Endodermal cell (in vitro differentiated cells): ENCODE measurements at regions not wholly inside any gene's neighbourhood (a gene's known extent, or its start where the extent isn't known, plus 50 kb on each side); places are given as distances from the start of the nearest gene placed in this dataset.

ENCODE experiments used
- DNase-seq: peaks from one replicate; pipeline ENCODE4 v3.0.0-alpha.2; 2017
- H3K27ac ChIP-seq: 2 replicates; pipeline ENCODE4 v1.5.1; 2013; ENCODE audit warnings: mild to moderate bottlenecking, low read depth, low read length, moderate library complexity
- H3K27me3 ChIP-seq: 2 replicates; pipeline ENCODE4 v1.6.1; 2013; ENCODE audit warnings: mild to moderate bottlenecking, low read length, moderate library complexity; ENCODE audit not compliant: insufficient read depth, control insufficient read depth, poor library complexity, severe bottlenecking
- H3K36me3 ChIP-seq: 2 replicates; pipeline ENCODE4 v1.7.0; 2013; ENCODE audit warnings: mild to moderate bottlenecking, low read length, moderate library complexity; ENCODE audit not compliant: control insufficient read depth, insufficient read depth
- H3K4me1 ChIP-seq: one replicate; pipeline ENCODE4 v1.7.0; 2013; ENCODE audit warnings: low read length; ENCODE audit not compliant: control insufficient read depth, insufficient read depth
- H3K4me3 ChIP-seq: 2 replicates; pipeline ENCODE4 v1.5.1; 2013; ENCODE audit warnings: mild to moderate bottlenecking, low read length, moderate library complexity
- H3K9ac ChIP-seq: 2 replicates; pipeline ENCODE4 v1.6.1; 2013; ENCODE audit warnings: mild to moderate bottlenecking, low read length, moderate library complexity; ENCODE audit not compliant: poor library complexity, severe bottlenecking; ENCODE audit errors: extremely low read depth
- H3K9me3 ChIP-seq: 2 replicates; pipeline ENCODE4 v1.6.1; 2013; ENCODE audit warnings: mild to moderate bottlenecking, low read length, moderate library complexity; ENCODE audit not compliant: control insufficient read depth
- H3K27ac Mint-ChIP-seq: 2 replicates; pipeline ENCODE4 v1.8.0; 2020; ENCODE audit warnings: mixed read lengths
- H3K27me3 Mint-ChIP-seq: 2 replicates; pipeline ENCODE4 v1.8.0; 2021; ENCODE audit warnings: mild to moderate bottlenecking, mixed read lengths; ENCODE audit not compliant: insufficient read depth
- H3K36me3 Mint-ChIP-seq: 2 replicates; pipeline ENCODE4 v1.8.0; 2020; ENCODE audit warnings: low read depth, mixed read lengths
- H3K4me1 Mint-ChIP-seq: 2 replicates; pipeline ENCODE4 v1.8.0; 2020; ENCODE audit warnings: mixed read lengths
- H3K4me3 Mint-ChIP-seq: 2 replicates; pipeline ENCODE4 v1.8.0; 2020; ENCODE audit warnings: mild to moderate bottlenecking, moderate library complexity, mixed read lengths
- H3K9me3 Mint-ChIP-seq: 2 replicates; pipeline ENCODE4 v1.8.0; 2020; ENCODE audit warnings: mild to moderate bottlenecking, mixed read lengths
- WGBS, 2 experiments: methylation state at CpG; one replicate each; pipeline versions ENCODE4 v1.1.5 to v1.1.7; 2013; ENCODE audit warnings: missing lambda C conversion rate in 2 of 2, mixed read lengths in 1 of 2; ENCODE audit not compliant: insufficient coverage in 1 of 2, insufficient read length in 1 of 2; 5-methylcytosine and 5-hydroxymethylcytosine counted together
- TF ChIP-seq, protein P1 (sequence below): fragments of 200-600 bp; sonication (generic); conservative IDR thresholded peaks from 2 replicates; pipeline ENCODE4 v1.5.0; 2021; ENCODE audit warnings: antibody characterized with exemption, mild to moderate bottlenecking

DNA sequence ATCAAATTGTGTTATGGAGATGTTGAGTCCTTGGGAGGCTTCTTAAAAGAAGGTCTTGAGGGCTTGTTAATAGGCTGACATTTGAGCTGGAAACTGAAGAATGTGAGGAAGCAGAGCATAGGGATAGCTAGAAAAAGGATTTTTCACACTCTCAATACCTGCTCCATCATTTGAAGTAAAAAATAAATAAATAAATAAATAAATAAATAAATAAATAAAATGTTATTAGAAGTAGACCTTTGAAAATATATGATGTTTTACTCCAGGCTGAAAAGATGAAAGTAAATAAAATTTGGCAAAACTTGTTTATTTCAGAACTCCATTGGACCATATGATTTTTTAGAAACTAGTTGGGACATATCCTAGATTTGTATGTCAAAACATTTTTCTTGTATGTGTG lies 1757.8 kb upstream of the TENM3 start:
- Mint-ChIP-seq H3K4me1 (peaks cover 7% of the 10 kb centered on the region), H3K4me3 (no peak overlapping the region), H3K36me3 (no peaks in the 10 kb centered on the region), H3K27me3 (no peaks in the 10 kb centered on the region), H3K9me3 (peaks cover 2% of the 10 kb centered on the region), H3K27ac (no peak overlapping the region)
- Histone ChIP-seq H3K9me3 (peaks cover 12% of the 10 kb centered on the region), H3K36me3 (no peaks in the 10 kb centered on the region), H3K9ac (no peak overlapping the region), H3K27ac (no peak overlapping the region), H3K4me3 (no peak overlapping the region), H3K27me3 (no peaks in the 10 kb centered on the region), H3K4me1 (peaks cover 9% of the 10 kb centered on the region)
- TF ChIP-seq, protein P1, sequence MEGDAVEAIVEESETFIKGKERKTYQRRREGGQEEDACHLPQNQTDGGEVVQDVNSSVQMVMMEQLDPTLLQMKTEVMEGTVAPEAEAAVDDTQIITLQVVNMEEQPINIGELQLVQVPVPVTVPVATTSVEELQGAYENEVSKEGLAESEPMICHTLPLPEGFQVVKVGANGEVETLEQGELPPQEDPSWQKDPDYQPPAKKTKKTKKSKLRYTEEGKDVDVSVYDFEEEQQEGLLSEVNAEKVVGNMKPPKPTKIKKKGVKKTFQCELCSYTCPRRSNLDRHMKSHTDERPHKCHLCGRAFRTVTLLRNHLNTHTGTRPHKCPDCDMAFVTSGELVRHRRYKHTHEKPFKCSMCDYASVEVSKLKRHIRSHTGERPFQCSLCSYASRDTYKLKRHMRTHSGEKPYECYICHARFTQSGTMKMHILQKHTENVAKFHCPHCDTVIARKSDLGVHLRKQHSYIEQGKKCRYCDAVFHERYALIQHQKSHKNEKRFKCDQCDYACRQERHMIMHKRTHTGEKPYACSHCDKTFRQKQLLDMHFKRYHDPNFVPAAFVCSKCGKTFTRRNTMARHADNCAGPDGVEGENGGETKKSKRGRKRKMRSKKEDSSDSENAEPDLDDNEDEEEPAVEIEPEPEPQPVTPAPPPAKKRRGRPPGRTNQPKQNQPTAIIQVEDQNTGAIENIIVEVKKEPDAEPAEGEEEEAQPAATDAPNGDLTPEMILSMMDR: no peak
- DNase-seq: no peak

DNA sequence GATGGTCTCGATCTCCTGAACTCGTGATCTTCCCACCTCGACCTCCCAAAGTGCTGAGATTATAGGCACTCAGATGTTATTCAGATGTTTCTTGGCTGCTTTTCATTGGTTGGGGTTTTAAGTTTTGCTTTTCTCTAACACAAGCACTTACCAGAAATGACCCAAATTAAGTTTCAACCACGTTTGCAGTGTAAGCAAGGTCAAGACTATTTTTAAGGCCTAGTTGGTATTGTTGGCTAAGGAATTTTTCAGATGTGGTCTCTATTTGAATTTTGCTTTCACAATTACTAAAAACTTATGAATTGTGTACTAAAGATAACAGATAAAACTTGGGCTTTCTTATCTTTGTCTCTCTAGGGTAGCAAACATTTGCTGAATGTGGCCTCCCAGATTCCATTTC lies 1756.9 kb upstream of the TENM3 start:
- Histone ChIP-seq H3K36me3 (no peaks in the 10 kb centered on the region), H3K9me3 (peaks cover 12% of the 10 kb centered on the region), H3K4me1 (peaks cover 7% of the 10 kb centered on the region), H3K9ac (no peak overlapping the region), H3K27ac (no peak overlapping the region), H3K4me3 (no peak overlapping the region), H3K27me3 (no peaks in the 10 kb centered on the region)
- DNase-seq: no peak
- Mint-ChIP-seq H3K4me3 (no peak overlapping the region), H3K4me1 (no peaks in the 10 kb centered on the region), H3K27me3 (no peaks in the 10 kb centered on the region), H3K36me3 (no peaks in the 10 kb centered on the region), H3K27ac (no peak overlapping the region), H3K9me3 (peaks cover 2% of the 10 kb centered on the region)
- TF ChIP-seq, protein P1: no peak
- 80 to 92% methylated on average over 3 to 4 of the region's 4 CpGs for WGBS, 2 experiments

DNA sequence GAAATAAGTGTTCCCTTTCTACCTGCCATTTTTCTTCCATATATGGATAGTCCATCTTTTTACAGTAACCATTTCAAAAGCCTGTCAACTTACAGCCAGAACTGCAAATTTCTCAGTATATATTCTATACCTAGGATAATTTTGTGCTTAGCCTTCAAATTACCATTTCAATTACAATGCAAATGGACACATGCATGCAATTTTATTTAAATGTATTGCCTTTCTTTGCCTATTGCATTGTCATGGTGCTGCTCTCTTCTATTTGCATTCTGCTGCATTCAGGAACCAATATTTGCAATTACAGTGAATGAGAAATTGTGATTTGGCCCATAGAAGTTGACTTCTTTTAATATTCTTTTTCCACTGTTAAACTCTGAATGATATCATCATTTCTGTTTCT lies 1753.4 kb upstream of the TENM3 start:
- Mint-ChIP-seq H3K27me3 (no peaks in the 10 kb centered on the region), H3K4me3 (no peak overlapping the region), H3K36me3 (no peaks in the 10 kb centered on the region), H3K4me1 (no peaks in the 10 kb centered on the region), H3K27ac (no peak overlapping the region), H3K9me3 (peaks cover 2% of the 10 kb centered on the region)
- DNase-seq: no peak
- Histone ChIP-seq H3K4me1 (peaks cover 7% of the 10 kb centered on the region), H3K36me3 (no peaks in the 10 kb centered on the region), H3K4me3 (no peak overlapping the region), H3K27me3 (no peaks in the 10 kb centered on the region), H3K27ac (no peak overlapping the region), H3K9ac (no peak overlapping the region), H3K9me3 (peaks cover 1% of the 10 kb centered on the region)
- TF ChIP-seq, protein P1: no peak
